Liver (tissue), 3 donors: ENCODE measurements at regions not wholly inside any gene's neighbourhood (a gene's known extent, or its start where the extent isn't known, plus 50 kb on each side); places are given as distances from the start of the nearest gene placed in this dataset.

Source experiments
- CTCF ChIP-seq: fragments of 150-350 bp; IDR thresholded peaks from 2 replicates; pipeline ENCODE4 v1.5.1; 2017; ENCODE audit warnings: improper control_type of control experiment, low read depth, low read length; ENCODE audit not compliant: missing input control
- EGR1 ChIP-seq, 2 donors: IDR thresholded peaks; 2 replicates each; pipeline ENCODE4 v1.6.1; 2016 to 2018; ENCODE audit warnings: antibody characterized with exemption in 2 of 2, low read depth in 2 of 2
- GABPA ChIP-seq, 2 donors: IDR thresholded peaks in 1 of 2; conservative IDR thresholded peaks in 1 of 2; 2 replicates each; pipeline ENCODE4 v1.6.1; 2016; ENCODE audit warnings: antibody characterized with exemption in 2 of 2, mild to moderate bottlenecking in 1 of 2, moderate library complexity in 1 of 2
- NR2F2 ChIP-seq: IDR thresholded peaks from 2 replicates; pipeline ENCODE4 v1.6.1; 2016; ENCODE audit warnings: antibody characterized with exemption
- YY1 ChIP-seq: IDR thresholded peaks from 2 replicates; pipeline ENCODE4 v1.6.1; 2016; ENCODE audit warnings: antibody characterized with exemption, mild to moderate bottlenecking
- TF ChIP-seq, protein P1 (sequence below): IDR thresholded peaks from 2 replicates; pipeline ENCODE4 v1.6.1; 2016; ENCODE audit warnings: antibody characterized with exemption
- donor health status: healthy.
- donor health status: healthy.

DNA sequence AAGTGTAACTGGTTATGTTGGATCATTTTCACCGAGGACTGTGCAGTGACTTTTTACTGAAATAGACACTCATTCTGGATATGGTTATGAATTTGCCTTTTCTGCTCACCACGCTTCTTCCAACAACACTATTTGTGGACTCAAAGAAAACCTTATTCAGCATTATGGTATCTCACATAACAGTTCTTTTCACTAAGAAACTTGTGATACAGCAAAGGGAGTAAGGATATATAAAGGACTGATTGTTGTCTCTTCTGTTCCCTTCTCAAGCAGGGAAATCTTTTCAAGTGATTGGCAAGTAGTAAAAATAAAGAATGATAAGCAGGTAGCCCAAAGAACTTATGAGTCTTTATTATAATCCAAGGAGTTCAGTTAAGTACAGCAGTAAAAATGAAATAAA lies 131.5 kb upstream of the SV2C start:
- no peak for TF ChIP-seq YY1
- no peak for TF ChIP-seq CTCF
- TF ChIP-seq, protein P1, sequence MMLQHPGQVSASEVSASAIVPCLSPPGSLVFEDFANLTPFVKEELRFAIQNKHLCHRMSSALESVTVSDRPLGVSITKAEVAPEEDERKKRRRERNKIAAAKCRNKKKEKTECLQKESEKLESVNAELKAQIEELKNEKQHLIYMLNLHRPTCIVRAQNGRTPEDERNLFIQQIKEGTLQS, result no peak
- no peak for TF ChIP-seq EGR1 (IDR thresholded peaks at IDR 0.05; ENCODE audit: low read depth in 2 of 2)
- no peak for TF ChIP-seq GABPA (IDR thresholded peaks at IDR 0.05 in 1 of 2, conservative IDR thresholded peaks at IDR 0.05 in 1 of 2)
- no peak for TF ChIP-seq NR2F2
